CD4-positive, alpha-beta T cell treated with Interferon gamma for 1 hour (primary cell): ENCODE measurements at regions not wholly inside any gene's neighbourhood (a gene's known extent, or its start where the extent isn't known, plus 50 kb on each side); places are given as distances from the start of the nearest gene placed in this dataset.
"Not testable (repeated sequence)": the region's sequence is repeated elsewhere in the genome, so short reads cannot be mapped to it uniquely, and the experiment has no call there.

Experiments used
- DNase-seq: peaks from one replicate; pipeline ENCODE4 v3.0.0-alpha.2; 2020

GRCh38 chr11:109945626-109946321 is 147.4 kb upstream of the ZC3H12C start:
- no peak for DNase-seq

- peak; percentile 63 for DNase-seq
Measured at GRCh38 chr11:109946322-109946846, 146.8 kb upstream of the ZC3H12C start.

GRCh38 chr11:109954534-109954933 is 138.7 kb upstream of the ZC3H12C start:
- DNase-seq: no peak

- DNase-seq: no peak
Measured at GRCh38 chr11:109956124-109956793, 136.9 kb upstream of the ZC3H12C start.

GRCh38 chr11:109957000-109957399 is 136.2 kb upstream of the ZC3H12C start:
- no peak for DNase-seq

- DNase-seq: no peak
Measured at GRCh38 chr11:109957601-109958000, 135.6 kb upstream of the ZC3H12C start.

- no peak for DNase-seq
Measured at GRCh38 chr11:109958131-109958820, 134.9 kb upstream of the ZC3H12C start.

- DNase-seq: no peak
Measured at GRCh38 chr11:109958821-109959166, 134.4 kb upstream of the ZC3H12C start.

GRCh38 chr11:109960831-109961230 is 132.4 kb upstream of the ZC3H12C start:
- no peak for DNase-seq

GRCh38 chr11:109961261-109961660 is 131.9 kb upstream of the ZC3H12C start:
- DNase-seq: no peak

GRCh38 chr11:109963101-109963500 is 130.1 kb upstream of the ZC3H12C start:
- no peak for DNase-seq

- no peak for DNase-seq
Measured at GRCh38 chr11:109964487-109964886, 128.7 kb upstream of the ZC3H12C start.

- DNase-seq: not testable (repeated sequence)
Measured at GRCh38 chr11:109965445-109965844, 127.7 kb upstream of the ZC3H12C start.

GRCh38 chr11:109965926-109966325 is 127.3 kb upstream of the ZC3H12C start:
- DNase-seq: not testable (repeated sequence)

- not testable (repeated sequence) for DNase-seq
Measured at GRCh38 chr11:109967136-109967535, 126.1 kb upstream of the ZC3H12C start.

- DNase-seq: no peak
Measured at GRCh38 chr11:109968299-109968698, 124.9 kb upstream of the ZC3H12C start.

GRCh38 chr11:109968781-109969180 is 124.4 kb upstream of the ZC3H12C start:
- DNase-seq: no peak

- DNase-seq: no peak
Measured at GRCh38 chr11:109970516-109971183, 122.5 kb upstream of the ZC3H12C start.

GRCh38 chr11:109971184-109971523 is 122.0 kb upstream of the ZC3H12C start:
- DNase-seq: no peak

GRCh38 chr11:109972181-109972715 is 120.9 kb upstream of the ZC3H12C start:
- DNase-seq: no peak

GRCh38 chr11:109972939-109973338 is 120.3 kb upstream of the ZC3H12C start:
- DNase-seq: no peak

- DNase-seq: no peak
Measured at GRCh38 chr11:109973486-109973885, 119.7 kb upstream of the ZC3H12C start.

- DNase-seq: no peak
Measured at GRCh38 chr11:109974523-109974922, 118.7 kb upstream of the ZC3H12C start.
